ENCODE measurements at regions not wholly inside any gene's neighbourhood (a gene's known extent, or its start where the extent isn't known, plus 50 kb on each side); places are given as distances from the start of the nearest gene placed in this dataset.

DNA sequence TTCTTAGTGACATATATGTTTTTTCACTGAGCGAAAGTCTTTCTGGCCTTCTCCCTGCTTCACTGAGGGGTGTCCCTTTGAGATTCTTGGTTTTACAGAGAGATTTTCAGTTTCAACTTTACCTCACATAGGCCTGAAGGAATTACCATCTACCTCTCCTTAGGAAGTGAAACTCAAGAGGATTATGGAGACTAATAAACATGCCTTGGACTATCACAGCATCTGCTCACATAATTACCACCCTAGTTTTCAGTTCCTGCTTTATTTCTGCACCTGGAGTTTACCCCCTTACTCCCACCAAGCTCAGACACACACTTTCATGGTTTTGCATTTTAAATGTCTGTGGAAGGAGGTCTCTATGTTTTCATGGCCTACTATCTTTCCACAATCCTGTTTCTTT is 118.3 kb upstream of the SCAF11 start:
- Histone ChIP-seq H3K4me1 (ENCODE audit: control insufficient read depth, insufficient read depth, low read length) (no peaks in the 10 kb centered on the region), H3K27me3 (replicated peaks; ENCODE audit: control insufficient read depth, insufficient read depth, low read length) (no peaks in the 10 kb centered on the region), H3K9me3 (ENCODE audit: control insufficient read depth, low read length) (peaks cover 8% of the 10 kb centered on the region), H3K4me3 (ENCODE audit: low read length) (no peak overlapping the region), H3K9ac (ENCODE audit: low read length) (no peak overlapping the region), H3K36me3 (ENCODE audit: control insufficient read depth, insufficient read depth, low read length, severe bottlenecking) (no peaks in the 10 kb centered on the region)
- DNase-seq (ENCODE audit: low read depth) = no peak

DNA sequence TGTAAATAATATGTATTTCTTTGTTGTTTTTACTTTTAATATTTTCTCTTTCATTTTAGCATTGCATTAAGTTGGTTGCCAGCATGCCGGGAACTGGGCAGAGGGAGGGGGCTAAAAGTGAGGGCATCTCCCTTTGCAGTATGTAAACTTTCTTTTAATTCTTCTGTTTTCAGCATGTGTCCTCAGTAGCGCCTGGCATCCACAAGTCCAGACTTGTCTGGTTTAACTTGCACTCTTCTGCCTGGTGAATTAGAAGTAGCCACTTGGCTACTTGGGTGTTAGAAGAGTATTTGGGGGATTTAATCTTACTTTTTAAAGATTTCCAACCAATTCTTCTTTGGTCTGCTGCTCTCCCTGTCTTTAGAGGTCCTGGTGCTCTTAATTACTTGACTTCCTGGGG is 117.2 kb upstream of the SCAF11 start:
- DNase-seq (ENCODE audit: low read depth) = no peak
- H3K36me3 ChIP-seq (ENCODE audit: control insufficient read depth, insufficient read depth, low read length, severe bottlenecking) = no peaks in the 10 kb centered on the region

DNA sequence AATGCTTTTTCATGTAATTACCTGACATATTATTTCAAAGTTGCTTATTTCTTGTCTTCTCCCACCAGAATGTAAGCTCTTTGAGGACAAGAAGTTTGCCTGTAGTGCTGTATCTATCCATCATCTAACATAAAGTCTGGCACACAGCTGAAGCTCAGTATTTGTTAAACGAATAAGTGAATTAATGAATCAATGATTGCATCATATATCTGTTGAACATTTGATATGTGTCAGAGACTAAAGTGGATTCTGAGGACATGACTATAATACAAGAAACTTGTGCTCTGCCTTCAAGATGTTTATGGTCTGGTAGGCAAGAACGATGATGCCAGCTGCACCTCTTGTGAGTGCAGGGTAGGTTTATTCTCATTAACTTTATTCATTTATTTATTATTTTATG is 115.4 kb upstream of the SCAF11 start:
- Histone ChIP-seq H3K4me1 (ENCODE audit: control insufficient read depth, insufficient read depth, low read length) (no peaks in the 10 kb centered on the region), H3K9me3 (ENCODE audit: control insufficient read depth, low read length) (no peaks in the 10 kb centered on the region), H3K9ac (ENCODE audit: low read length) (no peak overlapping the region), H3K4me3 (ENCODE audit: low read length) (no peak overlapping the region), H3K27me3 (replicated peaks; ENCODE audit: control insufficient read depth, insufficient read depth, low read length) (no peaks in the 10 kb centered on the region), H3K36me3 (ENCODE audit: control insufficient read depth, insufficient read depth, low read length, severe bottlenecking) (no peaks in the 10 kb centered on the region)
- no peak for DNase-seq (ENCODE audit: low read depth)

More for the DNA sequence above, 117.2 kb upstream of the SCAF11 start:
- Histone ChIP-seq H3K4me1 (ENCODE audit: control insufficient read depth, insufficient read depth, low read length) (no peaks in the 10 kb centered on the region), H3K9me3 (ENCODE audit: control insufficient read depth, low read length) (peaks cover 6% of the 10 kb centered on the region), H3K4me3 (ENCODE audit: low read length) (no peak overlapping the region), H3K9ac (ENCODE audit: low read length) (no peak overlapping the region), H3K27me3 (replicated peaks; ENCODE audit: control insufficient read depth, insufficient read depth, low read length) (no peaks in the 10 kb centered on the region)

DNA sequence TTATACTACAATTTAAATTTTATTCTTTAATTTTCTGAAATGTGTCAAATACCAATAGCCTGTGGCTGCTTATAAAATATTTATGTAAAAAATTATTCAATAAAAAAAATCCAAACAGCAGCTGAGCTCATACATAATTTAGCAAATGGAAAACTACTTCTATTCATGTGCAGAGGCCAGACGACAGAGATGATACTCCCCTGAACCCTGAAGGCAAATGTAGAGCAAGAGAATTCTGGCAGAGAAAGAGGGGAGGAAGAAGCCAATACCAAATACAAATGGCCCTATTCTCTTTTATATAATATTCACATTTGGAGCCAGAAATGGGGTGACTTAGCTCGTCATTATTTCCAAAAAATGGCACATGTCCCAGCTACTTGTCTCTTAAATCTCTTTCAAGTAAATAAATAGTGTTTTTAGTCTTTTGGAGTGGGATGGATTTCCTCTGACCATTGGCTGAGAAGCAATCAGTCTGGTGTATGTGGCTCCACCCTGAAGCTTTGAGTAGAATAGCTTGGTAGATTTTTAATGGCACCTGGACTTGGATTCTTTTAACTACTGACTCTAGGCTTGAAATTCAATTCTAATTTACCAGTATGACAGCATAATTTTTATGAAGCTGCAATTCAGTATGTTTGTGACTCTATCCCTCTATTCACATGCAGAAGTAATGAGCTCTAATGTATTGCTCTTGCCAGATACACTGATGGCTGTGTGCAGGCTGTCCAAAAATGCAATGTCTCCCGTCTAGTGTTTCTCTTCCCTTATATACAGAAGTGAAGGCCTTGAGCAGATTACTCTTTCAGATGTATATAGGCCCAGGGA is 113.4 kb upstream of the SCAF11 start:
- Histone ChIP-seq H3K27me3 (replicated peaks; ENCODE audit: control insufficient read depth, insufficient read depth, low read length) (no peaks in the 10 kb centered on the region), H3K4me1 (ENCODE audit: control insufficient read depth, insufficient read depth, low read length) (no peaks in the 10 kb centered on the region), H3K4me3 (ENCODE audit: low read length) (no peak overlapping the region)

DNA sequence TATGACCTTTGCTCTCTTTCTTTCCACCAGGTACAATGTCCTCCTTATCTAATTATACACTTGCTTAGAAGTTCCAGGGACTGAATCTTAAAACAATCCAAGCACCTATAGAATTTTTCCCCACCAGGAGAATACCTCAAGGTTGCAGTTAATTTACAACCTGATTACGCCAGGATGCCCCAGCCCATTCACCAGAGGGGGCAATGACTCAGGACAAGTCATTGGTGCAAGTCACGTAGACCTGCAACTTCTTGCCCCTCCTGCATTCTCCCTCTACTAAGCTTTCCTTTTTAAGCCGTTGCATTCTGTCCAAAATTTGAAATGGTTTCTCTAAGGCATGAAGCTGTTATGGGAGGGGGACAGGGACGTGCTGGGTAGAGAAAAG is 111.1 kb upstream of the SCAF11 start:
- Histone ChIP-seq H3K36me3 (ENCODE audit: control insufficient read depth, insufficient read depth, low read length, severe bottlenecking) (no peaks in the 10 kb centered on the region), H3K27me3 (replicated peaks; ENCODE audit: control insufficient read depth, insufficient read depth, low read length) (no peaks in the 10 kb centered on the region), H3K4me1 (ENCODE audit: control insufficient read depth, insufficient read depth, low read length) (no peaks in the 10 kb centered on the region), H3K4me3 (ENCODE audit: low read length) (no peak overlapping the region), H3K9me3 (ENCODE audit: control insufficient read depth, low read length) (no peaks in the 10 kb centered on the region), H3K9ac (ENCODE audit: low read length) (no peak overlapping the region)
- DNase-seq (ENCODE audit: low read depth) = no peak

More for the DNA sequence above, 113.4 kb upstream of the SCAF11 start:
- Histone ChIP-seq H3K9me3 (ENCODE audit: control insufficient read depth, low read length) (no peaks in the 10 kb centered on the region), H3K36me3 (ENCODE audit: control insufficient read depth, insufficient read depth, low read length, severe bottlenecking) (no peaks in the 10 kb centered on the region), H3K9ac (ENCODE audit: low read length) (no peak overlapping the region)
- no peak for DNase-seq (ENCODE audit: low read depth)

DNA sequence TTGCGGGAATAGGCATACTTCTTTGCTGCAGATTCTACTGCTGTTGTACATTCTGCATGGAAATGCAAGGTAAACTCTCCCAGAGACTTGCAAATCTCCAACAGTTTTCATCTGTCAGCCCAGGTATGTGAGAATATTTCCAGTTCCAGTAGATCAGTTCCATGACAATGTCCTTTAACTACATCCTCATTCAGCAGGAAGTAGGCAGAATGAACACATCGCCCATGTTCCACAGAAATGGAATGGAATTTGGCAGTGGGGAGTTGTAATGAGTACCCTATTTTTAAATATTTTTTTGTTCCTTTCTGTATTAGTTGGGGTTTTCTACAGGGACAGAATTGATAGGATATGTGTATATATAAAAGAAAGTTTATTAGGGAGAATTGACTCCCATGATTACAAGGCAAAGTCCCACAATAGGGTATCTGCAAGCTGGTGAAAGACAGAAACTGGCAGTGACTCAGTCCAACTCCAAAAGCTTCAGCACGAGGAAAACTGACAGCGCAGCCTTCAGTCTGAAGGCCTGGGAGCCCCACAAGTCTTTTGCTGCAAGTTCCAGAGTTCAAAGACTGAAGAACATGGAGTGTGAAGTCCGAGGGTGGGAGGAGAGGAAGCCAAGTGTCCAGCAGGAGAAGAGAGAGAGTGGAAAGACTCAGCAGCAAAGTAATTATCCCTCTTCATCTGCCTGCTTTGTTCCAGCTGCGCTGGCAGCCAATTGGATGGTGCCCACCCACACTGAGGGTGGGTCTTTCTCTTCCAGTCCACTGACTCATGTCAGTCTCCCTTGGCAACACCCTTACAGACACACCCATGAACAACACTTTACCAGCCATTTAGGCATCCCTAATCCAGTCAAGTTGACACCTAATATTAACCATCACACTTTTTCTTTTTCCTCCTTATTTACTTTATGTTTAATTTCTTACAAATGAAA is 110.4 kb upstream of the SCAF11 start:
- Histone ChIP-seq H3K9me3 (ENCODE audit: control insufficient read depth, low read length) (no peaks in the 10 kb centered on the region), H3K27me3 (replicated peaks; ENCODE audit: control insufficient read depth, insufficient read depth, low read length) (no peaks in the 10 kb centered on the region), H3K4me1 (ENCODE audit: control insufficient read depth, insufficient read depth, low read length) (no peaks in the 10 kb centered on the region), H3K36me3 (ENCODE audit: control insufficient read depth, insufficient read depth, low read length, severe bottlenecking) (no peaks in the 10 kb centered on the region), H3K9ac (ENCODE audit: low read length) (no peak overlapping the region), H3K4me3 (ENCODE audit: low read length) (no peak overlapping the region)
- DNase-seq (ENCODE audit: low read depth) = no peak

DNA sequence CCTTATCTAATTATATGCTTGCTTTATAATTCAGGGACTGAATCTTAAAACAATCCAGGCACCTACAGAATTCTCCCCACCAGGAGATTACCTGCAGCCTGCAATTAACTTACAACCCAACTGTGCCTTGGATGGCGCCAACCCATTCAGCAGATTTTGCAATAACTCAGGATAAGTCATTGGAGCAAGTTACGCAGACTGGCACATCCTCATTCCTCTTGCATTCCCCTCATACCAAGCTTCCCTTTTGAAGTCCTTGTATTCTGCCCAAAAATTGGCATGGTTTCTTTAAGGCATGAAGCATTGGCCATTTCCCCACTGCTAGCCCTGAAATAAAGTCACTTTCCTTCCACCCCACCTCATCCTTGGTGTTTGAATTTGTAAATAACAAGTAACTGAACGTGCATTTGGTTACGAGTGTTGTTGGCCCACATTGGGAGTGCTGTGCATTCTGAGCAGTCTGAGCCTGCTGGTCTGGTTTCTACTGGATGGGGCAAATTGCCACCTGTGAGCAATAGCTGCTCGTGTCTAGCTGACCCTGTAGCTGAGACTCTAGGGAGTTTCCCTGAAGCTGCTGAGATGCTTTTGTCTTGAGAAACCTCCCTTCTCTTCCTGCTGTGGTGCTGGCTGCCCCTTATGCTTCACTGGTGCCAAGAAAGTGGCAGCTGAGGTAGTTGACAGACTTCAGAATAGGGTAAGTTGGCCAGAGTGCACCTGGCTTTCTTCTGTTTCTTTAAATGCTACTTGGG is 99.2 kb upstream of the SCAF11 start:
- Histone ChIP-seq H3K36me3 (ENCODE audit: control insufficient read depth, insufficient read depth, low read length, severe bottlenecking) (no peaks in the 10 kb centered on the region), H3K4me3 (ENCODE audit: low read length) (no peak overlapping the region), H3K9me3 (ENCODE audit: control insufficient read depth, low read length) (peaks cover 20% of the 10 kb centered on the region), H3K9ac (ENCODE audit: low read length) (no peak overlapping the region), H3K27me3 (replicated peaks; ENCODE audit: control insufficient read depth, insufficient read depth, low read length) (no peaks in the 10 kb centered on the region), H3K4me1 (ENCODE audit: control insufficient read depth, insufficient read depth, low read length) (no peaks in the 10 kb centered on the region)
- no peak for DNase-seq (ENCODE audit: low read depth)

DNA sequence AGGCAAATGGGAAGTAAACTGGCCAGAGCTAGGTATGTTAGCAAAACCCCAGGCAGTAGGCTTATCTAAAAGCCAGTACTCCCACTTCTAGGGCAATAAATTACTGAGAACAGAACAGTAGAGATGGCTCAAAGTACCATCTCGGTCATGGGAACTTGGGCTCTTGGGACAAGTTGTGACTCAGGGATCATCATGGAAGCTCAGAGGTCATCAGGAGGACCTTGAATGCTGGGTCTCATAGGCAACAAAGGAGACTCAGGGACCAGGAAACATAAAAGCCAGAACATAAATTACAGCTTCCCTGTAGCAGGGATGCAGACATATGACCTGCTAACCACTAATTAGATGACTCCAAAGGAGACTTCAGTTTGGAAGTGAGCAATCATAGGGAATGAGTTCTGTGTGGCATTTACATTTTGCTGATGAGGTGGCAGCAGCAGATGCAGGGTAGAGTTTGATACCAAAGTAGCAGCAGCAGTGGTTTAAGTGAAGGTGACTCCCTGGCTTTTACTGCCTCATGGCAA is 97.6 kb upstream of the SCAF11 start:
- H3K4me3 ChIP-seq (ENCODE audit: low read length) = no peak overlapping the region
- H3K9ac ChIP-seq (ENCODE audit: low read length) = no peak overlapping the region
- no peak for DNase-seq (ENCODE audit: low read depth)
- no peaks in the 10 kb centered on the region for H3K36me3 ChIP-seq (ENCODE audit: control insufficient read depth, insufficient read depth, low read length, severe bottlenecking)
- no peaks in the 10 kb centered on the region for H3K27me3 ChIP-seq (replicated peaks; ENCODE audit: control insufficient read depth, insufficient read depth, low read length)
- peaks cover 25% of the 10 kb centered on the region for H3K9me3 ChIP-seq (ENCODE audit: control insufficient read depth, low read length)
- H3K4me1 ChIP-seq (ENCODE audit: control insufficient read depth, insufficient read depth, low read length) = no peaks in the 10 kb centered on the region

DNA sequence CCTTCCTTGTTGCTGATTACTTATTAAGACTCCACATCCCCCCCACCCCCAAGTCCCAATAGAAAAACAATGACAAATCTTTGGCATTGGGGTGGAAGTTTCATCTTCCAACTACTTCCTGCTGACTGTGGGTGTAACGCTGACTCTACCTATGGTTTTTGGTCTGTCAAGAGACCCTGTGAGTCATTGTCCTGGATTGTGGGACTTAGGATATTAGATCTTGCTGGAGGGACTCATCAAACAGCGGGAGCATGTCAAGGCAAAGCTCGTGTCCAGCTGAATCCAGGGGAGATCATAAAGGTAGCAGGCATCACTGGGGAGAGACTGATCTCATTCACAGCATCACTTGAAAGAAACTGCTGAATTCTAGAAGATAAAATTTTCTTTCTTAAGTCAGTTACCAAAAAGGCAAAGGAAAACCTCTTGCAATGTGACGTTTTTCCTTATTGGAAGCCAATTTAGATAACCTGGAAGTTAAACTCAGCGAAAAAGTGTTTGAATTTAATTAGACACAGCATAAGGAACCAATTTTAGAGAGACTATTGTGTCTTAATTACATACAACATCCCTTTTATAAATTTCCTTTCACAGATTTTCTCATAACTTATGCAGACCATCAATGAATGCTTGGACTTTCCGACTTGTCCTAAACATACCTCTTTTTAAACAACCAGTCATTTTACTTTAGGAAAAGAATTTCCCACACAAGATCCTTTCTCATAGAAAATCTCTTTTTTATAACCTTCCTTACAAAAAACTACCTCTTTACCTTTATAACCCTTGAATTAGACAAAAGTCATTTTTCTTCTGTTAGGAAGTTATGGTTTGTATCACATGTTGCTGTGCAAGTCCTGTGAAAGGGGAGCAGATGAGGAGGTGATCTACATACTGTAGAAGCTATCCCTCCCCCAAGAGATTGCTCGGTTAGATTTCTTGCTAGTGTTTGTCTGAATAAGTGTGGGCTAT is 94.6 kb upstream of the SCAF11 start:
- Histone ChIP-seq H3K27me3 (replicated peaks; ENCODE audit: control insufficient read depth, insufficient read depth, low read length) (no peaks in the 10 kb centered on the region), H3K4me1 (ENCODE audit: control insufficient read depth, insufficient read depth, low read length) (no peaks in the 10 kb centered on the region), H3K36me3 (ENCODE audit: control insufficient read depth, insufficient read depth, low read length, severe bottlenecking) (no peaks in the 10 kb centered on the region), H3K9me3 (ENCODE audit: control insufficient read depth, low read length) (peaks cover 25% of the 10 kb centered on the region), H3K9ac (ENCODE audit: low read length) (no peak overlapping the region), H3K4me3 (ENCODE audit: low read length) (no peak overlapping the region)
- no peak for DNase-seq (ENCODE audit: low read depth)

DNA sequence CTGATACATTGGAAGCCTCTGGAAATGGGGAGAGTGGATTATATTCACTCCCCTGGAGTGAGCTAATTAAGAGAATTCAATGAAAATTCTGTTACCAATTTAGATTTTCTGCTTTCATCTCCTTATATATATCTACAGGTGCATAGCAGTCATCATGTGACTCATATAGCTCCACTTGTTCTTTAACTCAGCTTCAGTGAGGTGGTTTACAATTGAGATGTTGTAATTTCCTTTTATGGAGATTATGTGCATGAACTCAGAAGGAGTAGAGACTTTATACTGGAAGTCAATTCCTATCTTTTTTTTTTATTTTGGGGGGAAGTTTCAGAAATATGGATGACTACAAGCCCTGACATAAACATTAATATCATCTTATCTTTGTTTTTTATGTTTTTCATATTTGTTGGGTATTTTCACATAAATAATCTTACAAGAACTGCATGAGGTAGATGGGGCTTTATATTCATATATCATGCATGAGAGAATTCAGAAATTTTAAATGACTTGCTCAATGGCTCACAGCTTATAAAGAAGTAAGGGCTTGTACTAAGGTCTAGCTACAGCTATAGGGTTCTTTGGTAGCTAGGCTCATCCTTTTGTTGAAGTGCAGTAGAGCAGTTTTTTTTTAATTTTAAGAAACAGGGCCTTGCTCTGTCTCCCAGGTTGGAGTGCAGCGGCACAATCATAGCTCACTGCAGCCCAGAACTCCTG is 92.3 kb upstream of the SCAF11 start:
- no peak overlapping the region for H3K4me3 ChIP-seq (ENCODE audit: low read length)
- H3K27me3 ChIP-seq (replicated peaks; ENCODE audit: control insufficient read depth, insufficient read depth, low read length) = no peaks in the 10 kb centered on the region
- H3K9ac ChIP-seq (ENCODE audit: low read length) = no peak overlapping the region
- no peak for DNase-seq (ENCODE audit: low read depth)
- peaks cover 25% of the 10 kb centered on the region for H3K9me3 ChIP-seq (ENCODE audit: control insufficient read depth, low read length)
- H3K4me1 ChIP-seq (ENCODE audit: control insufficient read depth, insufficient read depth, low read length) = no peaks in the 10 kb centered on the region
- H3K36me3 ChIP-seq (ENCODE audit: control insufficient read depth, insufficient read depth, low read length, severe bottlenecking) = no peaks in the 10 kb centered on the region
